ENCODE measurements at regions not wholly inside any gene's neighbourhood (a gene's known extent, or its start where the extent isn't known, plus 50 kb on each side); places are given as distances from the start of the nearest gene placed in this dataset.

DNA sequence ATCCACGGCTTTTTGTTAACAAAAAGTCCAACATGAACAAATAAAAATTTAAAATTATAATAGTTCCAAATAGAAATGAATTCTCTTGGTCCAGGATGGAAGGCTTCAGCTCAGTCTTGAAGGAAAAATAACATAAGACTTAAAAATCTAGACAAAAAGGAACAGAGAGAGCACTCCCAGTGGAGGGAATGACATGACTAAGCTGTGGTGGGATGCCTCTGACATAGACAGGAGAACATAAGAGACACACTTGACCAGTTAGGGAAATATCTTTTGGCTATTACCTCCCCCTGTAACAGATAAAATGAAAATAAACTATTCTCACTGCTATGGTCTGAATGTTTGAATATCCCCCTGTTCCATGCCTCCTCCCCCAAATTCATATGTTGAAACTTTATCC is 106.8 kb downstream of the BBS10 start:
- in situ Hi-C loops (cut with MboI; ENCODE audit: low pct_unique_long_range_greater_than_20kb, low sequenced_read_pairs, unreplicated experiment): no loop called here
- TF ChIP-seq, protein P1, sequence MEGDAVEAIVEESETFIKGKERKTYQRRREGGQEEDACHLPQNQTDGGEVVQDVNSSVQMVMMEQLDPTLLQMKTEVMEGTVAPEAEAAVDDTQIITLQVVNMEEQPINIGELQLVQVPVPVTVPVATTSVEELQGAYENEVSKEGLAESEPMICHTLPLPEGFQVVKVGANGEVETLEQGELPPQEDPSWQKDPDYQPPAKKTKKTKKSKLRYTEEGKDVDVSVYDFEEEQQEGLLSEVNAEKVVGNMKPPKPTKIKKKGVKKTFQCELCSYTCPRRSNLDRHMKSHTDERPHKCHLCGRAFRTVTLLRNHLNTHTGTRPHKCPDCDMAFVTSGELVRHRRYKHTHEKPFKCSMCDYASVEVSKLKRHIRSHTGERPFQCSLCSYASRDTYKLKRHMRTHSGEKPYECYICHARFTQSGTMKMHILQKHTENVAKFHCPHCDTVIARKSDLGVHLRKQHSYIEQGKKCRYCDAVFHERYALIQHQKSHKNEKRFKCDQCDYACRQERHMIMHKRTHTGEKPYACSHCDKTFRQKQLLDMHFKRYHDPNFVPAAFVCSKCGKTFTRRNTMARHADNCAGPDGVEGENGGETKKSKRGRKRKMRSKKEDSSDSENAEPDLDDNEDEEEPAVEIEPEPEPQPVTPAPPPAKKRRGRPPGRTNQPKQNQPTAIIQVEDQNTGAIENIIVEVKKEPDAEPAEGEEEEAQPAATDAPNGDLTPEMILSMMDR (IDR thresholded peaks at IDR 0.05; ENCODE audit: extremely low read depth, insufficient read depth, missing control alignments): no peak
- DNase-seq (ENCODE audit: low spot score): no peak

DNA sequence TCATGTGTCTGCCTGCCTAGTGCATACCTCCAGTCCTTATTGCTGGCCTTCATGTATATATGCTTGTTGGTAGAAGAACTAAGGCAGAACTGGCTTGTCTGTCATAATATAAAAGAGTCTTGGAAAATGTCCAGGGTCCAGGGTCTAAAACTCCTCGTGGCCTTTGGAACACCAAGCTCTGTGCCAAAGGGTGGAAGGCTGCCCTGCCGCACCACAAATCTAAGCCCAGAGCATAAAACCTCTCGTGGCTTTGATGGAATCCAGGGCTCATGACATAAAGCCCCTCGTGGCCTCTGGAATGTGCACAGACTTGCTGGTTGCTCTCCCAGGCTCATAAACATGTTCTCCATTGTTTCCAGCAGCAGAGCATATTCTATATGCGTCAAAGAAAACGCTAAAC is 107.9 kb downstream of the BBS10 start:
- in situ Hi-C loops (cut with MboI; ENCODE audit: low pct_unique_long_range_greater_than_20kb, low sequenced_read_pairs, unreplicated experiment): no loop called here
- DNase-seq (ENCODE audit: low spot score): no peak
- TF ChIP-seq, protein P1 (IDR thresholded peaks at IDR 0.05; ENCODE audit: extremely low read depth, insufficient read depth, missing control alignments): no peak

DNA sequence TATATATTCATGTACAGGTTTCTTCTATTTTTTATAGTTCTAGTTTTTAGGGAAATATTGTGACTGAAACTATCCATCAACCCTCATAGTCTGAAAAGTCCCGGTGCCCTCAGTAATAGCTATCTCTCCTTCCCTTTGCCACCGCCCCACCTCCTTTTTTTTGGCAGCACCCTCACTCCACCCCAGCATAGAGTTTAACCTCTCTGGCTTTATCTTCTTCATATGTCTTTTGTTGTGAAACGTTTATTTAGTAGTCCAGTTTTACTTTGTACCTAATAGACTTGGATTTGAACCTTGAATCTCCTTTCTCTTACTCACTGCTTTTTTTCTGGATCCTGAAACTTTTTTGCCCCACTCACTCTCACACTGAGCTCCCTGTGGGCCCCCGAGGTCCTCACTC is 109.5 kb downstream of the BBS10 start:
- DNase-seq (ENCODE audit: low spot score): no peak
- in situ Hi-C loops (cut with MboI; ENCODE audit: low pct_unique_long_range_greater_than_20kb, low sequenced_read_pairs, unreplicated experiment): no loop called here
- TF ChIP-seq, protein P1 (IDR thresholded peaks at IDR 0.05; ENCODE audit: extremely low read depth, insufficient read depth, missing control alignments): no peak

DNA sequence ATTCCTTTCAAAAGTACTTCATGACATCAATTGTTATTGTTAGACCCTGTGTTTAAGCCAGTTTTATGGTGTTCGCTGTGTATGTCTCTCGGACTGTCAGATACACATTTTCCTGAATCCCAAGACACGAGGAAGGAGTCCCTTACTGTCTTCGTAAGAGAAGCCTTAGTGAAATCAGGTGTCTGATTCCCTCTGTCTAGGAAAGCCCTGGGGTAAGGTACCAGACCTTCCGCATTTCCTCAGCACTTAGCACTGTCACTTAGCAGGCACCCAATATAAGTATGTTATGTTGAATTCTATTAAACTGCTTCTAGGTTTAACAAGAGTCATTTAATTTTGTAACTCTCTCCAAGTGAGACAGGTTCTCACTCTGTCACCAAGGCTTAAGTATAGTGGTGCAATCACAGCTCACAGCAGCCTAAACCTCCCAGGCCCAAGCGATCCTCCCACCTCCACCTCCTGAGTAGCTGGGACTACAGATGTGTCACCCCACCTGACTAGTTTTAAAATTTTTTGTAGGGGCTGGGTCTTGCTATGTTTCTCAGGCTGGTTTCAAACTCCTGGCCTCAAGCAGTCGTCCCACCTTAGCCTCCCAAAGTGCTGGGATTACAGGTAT is 111.0 kb downstream of the BBS10 start:
- in situ Hi-C loops (cut with MboI; ENCODE audit: low pct_unique_long_range_greater_than_20kb, low sequenced_read_pairs, unreplicated experiment): no loop called here
- TF ChIP-seq, protein P1 (IDR thresholded peaks at IDR 0.05; ENCODE audit: extremely low read depth, insufficient read depth, missing control alignments): no peak

DNA sequence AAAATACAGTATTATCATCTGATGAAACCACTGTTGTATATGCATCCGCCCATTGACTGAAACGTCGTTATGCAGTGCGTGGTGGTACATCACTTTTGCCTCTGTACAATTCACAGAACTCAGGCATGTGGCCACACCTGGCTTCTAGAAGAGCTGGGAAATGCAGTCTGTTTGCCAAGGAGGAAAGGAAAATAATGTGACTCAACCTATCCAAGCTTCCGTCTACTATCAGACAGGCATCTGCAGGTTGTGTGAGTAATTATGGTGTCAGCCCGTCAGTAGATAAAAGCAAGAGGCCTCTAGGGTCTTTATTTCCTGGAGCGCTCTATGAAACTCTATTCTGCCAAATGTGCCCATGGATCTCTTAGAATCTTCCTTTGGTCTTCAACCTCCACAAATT is 111.6 kb downstream of the BBS10 start:
- TF ChIP-seq, protein P1 (IDR thresholded peaks at IDR 0.05; ENCODE audit: extremely low read depth, insufficient read depth, missing control alignments): no peak
- DNase-seq (ENCODE audit: low spot score): no peak
- in situ Hi-C loops (cut with MboI; ENCODE audit: low pct_unique_long_range_greater_than_20kb, low sequenced_read_pairs, unreplicated experiment): no loop called here

More for the DNA sequence above, 111.0 kb downstream of the BBS10 start:
- DNase-seq (ENCODE audit: low spot score): no peak

DNA sequence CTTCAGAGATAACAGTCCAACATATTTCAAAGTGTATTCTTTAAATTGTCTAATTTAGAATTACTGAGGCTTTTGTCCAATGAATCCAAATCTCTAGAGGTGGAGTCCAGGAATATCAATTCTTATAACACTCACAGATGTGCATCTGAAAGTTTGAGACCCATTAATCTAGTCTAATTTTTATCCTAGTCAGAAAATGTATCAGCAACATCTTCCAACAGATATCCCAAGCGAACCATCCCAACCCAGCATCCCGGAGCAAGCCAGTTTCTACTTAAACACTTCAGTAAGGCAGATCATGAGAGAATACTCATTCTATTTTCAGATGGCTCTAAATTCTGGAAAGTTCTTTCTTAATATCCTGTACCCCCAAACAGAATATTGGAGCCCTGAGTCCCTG is 113.5 kb downstream of the BBS10 start:
- no peak for DNase-seq (ENCODE audit: low spot score)
- in situ Hi-C loops (cut with MboI; ENCODE audit: low pct_unique_long_range_greater_than_20kb, low sequenced_read_pairs, unreplicated experiment): no loop called here
- TF ChIP-seq, protein P1 (IDR thresholded peaks at IDR 0.05; ENCODE audit: extremely low read depth, insufficient read depth, missing control alignments): no peak
